ENCODE measurements at regions not wholly inside any gene's neighbourhood (a gene's known extent, or its start where the extent isn't known, plus 50 kb on each side); places are given as distances from the start of the nearest gene placed in this dataset.

DNA sequence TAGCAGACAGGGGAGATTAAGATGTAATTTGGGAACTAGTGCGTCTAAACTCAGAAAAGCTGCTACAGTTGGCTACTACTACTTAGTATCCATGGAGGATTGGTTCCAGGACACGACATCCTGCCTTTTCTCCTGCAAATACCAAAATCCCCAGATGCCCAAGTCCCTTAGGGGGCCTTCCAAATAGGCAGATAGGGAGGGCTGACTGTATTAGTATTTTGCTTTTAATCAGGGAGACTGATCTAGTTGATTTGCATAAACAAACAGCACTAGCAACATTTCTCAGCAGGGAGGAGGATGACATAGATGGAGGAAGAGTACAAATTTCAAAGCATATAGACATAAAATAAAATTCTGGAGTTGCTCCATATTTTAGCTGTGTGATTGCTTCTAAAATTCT is 621.6 kb upstream of the GOT2 start:
- ATAC-seq = no peak
- POLR2A ChIA-PET = no interaction called here
- no peak for DNase-seq (ENCODE audit: low read depth, low spot score)

GRCh38 chr16:59351305-59351903 is 617.3 kb upstream of the GOT2 start:
- POLR2A ChIA-PET = no interaction called here

More for the DNA sequence above, 621.6 kb upstream of the GOT2 start:
- Histone ChIP-seq H3K9me3 (ENCODE audit: control insufficient read depth, insufficient read depth, low read depth, low read length) (no peaks in the 10 kb centered on the region), H3K27me3 (ENCODE audit: control insufficient read depth, insufficient read depth, low read length) (no peaks in the 10 kb centered on the region), H3K4me3 (ENCODE audit: low read depth in 2 of 2, low read length in 2 of 2) (no peak overlapping the region), H3K36me3 (ENCODE audit: control insufficient read depth, insufficient read depth, low read length) (no peaks in the 10 kb centered on the region), H3K4me1 (ENCODE audit: control insufficient read depth, insufficient read depth, low read length) (no peaks in the 10 kb centered on the region), H3K27ac (ENCODE audit: low read length) (no peak overlapping the region)
- CTCF ChIA-PET = no interaction called here
- intact Hi-C loops (cut with micrococcal nuclease; ENCODE audit: unreplicated experiment) (no loop called here), in situ Hi-C loops (cut with HindIII; ENCODE audit: low pct_unique_long_range_greater_than_20kb, low sequenced_read_pairs) (no loop called here)
- TF ChIP-seq, protein P1, sequence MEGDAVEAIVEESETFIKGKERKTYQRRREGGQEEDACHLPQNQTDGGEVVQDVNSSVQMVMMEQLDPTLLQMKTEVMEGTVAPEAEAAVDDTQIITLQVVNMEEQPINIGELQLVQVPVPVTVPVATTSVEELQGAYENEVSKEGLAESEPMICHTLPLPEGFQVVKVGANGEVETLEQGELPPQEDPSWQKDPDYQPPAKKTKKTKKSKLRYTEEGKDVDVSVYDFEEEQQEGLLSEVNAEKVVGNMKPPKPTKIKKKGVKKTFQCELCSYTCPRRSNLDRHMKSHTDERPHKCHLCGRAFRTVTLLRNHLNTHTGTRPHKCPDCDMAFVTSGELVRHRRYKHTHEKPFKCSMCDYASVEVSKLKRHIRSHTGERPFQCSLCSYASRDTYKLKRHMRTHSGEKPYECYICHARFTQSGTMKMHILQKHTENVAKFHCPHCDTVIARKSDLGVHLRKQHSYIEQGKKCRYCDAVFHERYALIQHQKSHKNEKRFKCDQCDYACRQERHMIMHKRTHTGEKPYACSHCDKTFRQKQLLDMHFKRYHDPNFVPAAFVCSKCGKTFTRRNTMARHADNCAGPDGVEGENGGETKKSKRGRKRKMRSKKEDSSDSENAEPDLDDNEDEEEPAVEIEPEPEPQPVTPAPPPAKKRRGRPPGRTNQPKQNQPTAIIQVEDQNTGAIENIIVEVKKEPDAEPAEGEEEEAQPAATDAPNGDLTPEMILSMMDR (IDR thresholded peaks at IDR 0.05) = no peak
- no peak for TF ChIP-seq POLR2AphosphoS5 (IDR thresholded peaks at IDR 0.05; ENCODE audit: low read depth, low read length)
- TF ChIP-seq REST (IDR thresholded peaks at IDR 0.05; ENCODE audit: insufficient read depth in 1 of 2, low read depth in 2 of 2, low read length in 1 of 2) = no peak
- no TSS peak for BruUV-seq (replicated peaks)

More at GRCh38 chr16:59351305-59351903, 617.3 kb upstream of the GOT2 start:
- BruUV-seq (replicated peaks) = no TSS peak
- H3K4me3 ChIP-seq (ENCODE audit: low read depth in 2 of 2, low read length in 2 of 2) = no peak overlapping the region
- intact Hi-C loops (cut with micrococcal nuclease; ENCODE audit: unreplicated experiment) = no loop called here
- H3K36me3 ChIP-seq (ENCODE audit: control insufficient read depth, insufficient read depth, low read length) = no peaks in the 10 kb centered on the region
- no peak for ATAC-seq
- CTCF ChIA-PET = no interaction called here
- H3K27me3 ChIP-seq (ENCODE audit: control insufficient read depth, insufficient read depth, low read length) = no peaks in the 10 kb centered on the region
- no peak for DNase-seq (ENCODE audit: low read depth, low spot score)
- H3K4me1 ChIP-seq (ENCODE audit: control insufficient read depth, insufficient read depth, low read length) = no peaks in the 10 kb centered on the region
- in situ Hi-C loops (cut with HindIII; ENCODE audit: low pct_unique_long_range_greater_than_20kb, low sequenced_read_pairs) = no loop called here
- no peak for TF ChIP-seq REST (IDR thresholded peaks at IDR 0.05; ENCODE audit: insufficient read depth in 1 of 2, low read depth in 2 of 2, low read length in 1 of 2)
- TF ChIP-seq SIN3A (IDR thresholded peaks at IDR 0.05; ENCODE audit: borderline replicate concordance, insufficient read depth, low read depth, low read length) = no peak
- TF ChIP-seq TCF7L2 (IDR thresholded peaks at IDR 0.05; ENCODE audit: low read depth, low read length) = no peak
- TF ChIP-seq POLR2AphosphoS5 (IDR thresholded peaks at IDR 0.05; ENCODE audit: low read depth, low read length) = no peak
- TF ChIP-seq, protein P1 (IDR thresholded peaks at IDR 0.05) = no peak
- no peak overlapping the region for H3K27ac ChIP-seq (ENCODE audit: low read length)
- H3K9me3 ChIP-seq (ENCODE audit: control insufficient read depth, insufficient read depth, low read depth, low read length) = no peaks in the 10 kb centered on the region

Data from Panc1 (cell line).